Retinal pigment epithelial cell (primary cell): ENCODE measurements at regions not wholly inside any gene's neighbourhood (a gene's known extent, or its start where the extent isn't known, plus 50 kb on each side); places are given as distances from the start of the nearest gene placed in this dataset.
"Not testable (repeated sequence)": the region's sequence is repeated elsewhere in the genome, so short reads cannot be mapped to it uniquely, and the experiment has no call there.

Experiments used
- DNase-seq: peaks from one replicate; pipeline ENCODE4 v3.0.0-alpha.2; 2010; ENCODE audit warnings: low read depth
- H3K4me3 ChIP-seq: 2 replicates; pipeline ENCODE4 v1.5.1; 2011; ENCODE audit warnings: mild to moderate bottlenecking, low read length, control low read depth, moderate library complexity
- CTCF ChIP-seq: conservative IDR thresholded peaks from 2 replicates; pipeline ENCODE4 v1.5.1; 2011; ENCODE audit warnings: low read depth, low read length, control low read depth, inconsistent platforms

DNA sequence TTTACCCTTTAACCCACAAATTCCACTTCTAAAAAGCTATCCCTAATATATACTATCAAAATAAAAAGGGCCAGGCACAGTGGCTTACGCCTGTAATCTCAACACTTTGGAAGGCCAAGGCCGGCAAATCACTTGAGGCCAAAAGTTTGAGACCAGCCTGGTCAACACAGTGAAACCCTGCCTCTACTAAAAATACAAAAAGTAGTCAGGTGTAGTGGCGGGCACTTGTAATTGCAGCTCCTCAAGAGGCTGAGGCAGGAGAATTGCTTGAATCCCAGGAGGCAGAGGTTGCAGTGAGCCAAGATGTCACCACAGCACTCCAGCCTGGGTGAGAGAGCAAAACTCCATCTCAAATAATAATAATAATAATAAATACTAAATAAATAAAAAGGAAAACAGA lies 82.5 kb downstream of the TRIM27 start:
- DNase-seq, result no peak
- TF ChIP-seq CTCF, result no peak
- H3K4me3 ChIP-seq, result no peak overlapping the region

- DNase-seq, H3K4me3 ChIP-seq: not testable (repeated sequence)
These were observed 75.0 kb downstream of the TRIM27 start for GRCh38 chr6:28848756-28849155.
